Neural progenitor cell (in vitro differentiated cells): ENCODE measurements at regions not wholly inside any gene's neighbourhood (a gene's known extent, or its start where the extent isn't known, plus 50 kb on each side); places are given as distances from the start of the nearest gene placed in this dataset.

Experiments
- DNase-seq: peaks from one replicate; pipeline ENCODE4 v3.0.0-alpha.2; 2016; ENCODE audit warnings: low spot score
- H2AFZ ChIP-seq: fragments of 200-600 bp; sonication (generic); replicated peaks from 2 replicates; pipeline ENCODE4 v1.6.1; 2016; ENCODE audit warnings: antibody characterized with exemption
- H3F3A ChIP-seq: fragments of 200-600 bp; sonication (generic); 2 replicates; pipeline ENCODE4 v1.6.1; 2016; ENCODE audit warnings: antibody characterized with exemption, low read depth
- H3K27ac ChIP-seq: fragments of 200-600 bp; sonication (generic); 2 replicates; pipeline ENCODE4 v1.5.1; 2016; ENCODE audit warnings: mild to moderate bottlenecking
- H3K27me3 ChIP-seq: fragments of 200-600 bp; sonication (generic); 2 replicates; pipeline ENCODE4 v1.6.1; 2016; ENCODE audit warnings: mild to moderate bottlenecking, moderate library complexity
- H3K36me3 ChIP-seq: fragments of 200-600 bp; sonication (generic); 2 replicates; pipeline ENCODE4 v1.5.1; 2016
- H3K4me1 ChIP-seq: fragments of 200-600 bp; sonication (generic); 2 replicates; pipeline ENCODE4 v1.6.1; 2016; ENCODE audit warnings: mixed run types
- H3K4me2 ChIP-seq: fragments of 200-600 bp; sonication (generic); 2 replicates; pipeline ENCODE4 v1.6.1; 2016
- H3K4me3 ChIP-seq: fragments of 200-600 bp; sonication (generic); 2 replicates; pipeline ENCODE4 v1.5.1; 2016
- H3K79me2 ChIP-seq: fragments of 200-600 bp; sonication (generic); 2 replicates; pipeline ENCODE4 v1.6.1; 2016; ENCODE audit warnings: low read depth
- H3K9ac ChIP-seq: fragments of 200-600 bp; sonication (generic); 2 replicates; pipeline ENCODE4 v1.6.1; 2016
- H3K9me3 ChIP-seq: fragments of 200-600 bp; sonication (generic); 2 replicates; pipeline ENCODE4 v1.5.1; 2016; ENCODE audit warnings: low read depth
- H4K20me1 ChIP-seq: fragments of 200-600 bp; sonication (generic); 2 replicates; pipeline ENCODE4 v1.6.1; 2016; ENCODE audit warnings: low read depth
- H3K27ac Mint-ChIP-seq: 3 replicates; pipeline ENCODE4 v1.8.0; 2021; ENCODE audit warnings: mixed read lengths
- H3K27me3 Mint-ChIP-seq: 2 replicates; pipeline ENCODE4 v1.8.0; 2022; ENCODE audit warnings: low read depth, mild to moderate bottlenecking, inconsistent platforms, moderate library complexity, mixed read lengths; ENCODE audit not compliant: insufficient read depth
- H3K36me3 Mint-ChIP-seq: 3 replicates; pipeline ENCODE4 v1.8.0; 2021; ENCODE audit warnings: mixed read lengths
- H3K4me1 Mint-ChIP-seq: 3 replicates; pipeline ENCODE4 v1.8.0; 2021; ENCODE audit warnings: mixed read lengths
- H3K4me3 Mint-ChIP-seq: 3 replicates; pipeline ENCODE4 v1.8.0; 2021; ENCODE audit warnings: mild to moderate bottlenecking, moderate library complexity, mixed read lengths
- H3K9me3 Mint-ChIP-seq: 3 replicates; pipeline ENCODE4 v1.8.0; 2020; ENCODE audit warnings: mixed read lengths
- EZH2 ChIP-seq: fragments of 200-600 bp; sonication (generic); IDR thresholded peaks from 2 replicates; pipeline ENCODE4 v1.6.1; 2017; ENCODE audit warnings: antibody characterized with exemption, mild to moderate bottlenecking, moderate library complexity
- EZH2phosphoT487 ChIP-seq: fragments of 200-600 bp; sonication (generic); IDR thresholded peaks from 2 replicates; pipeline ENCODE4 v1.6.1; 2017; ENCODE audit warnings: antibody characterized with exemption
- TF ChIP-seq, protein P1 (sequence below): fragments of 200-600 bp; sonication (generic); IDR thresholded peaks from 2 replicates; pipeline ENCODE4 v1.5.1; 2017; ENCODE audit warnings: antibody characterized with exemption, mild to moderate bottlenecking

DNA sequence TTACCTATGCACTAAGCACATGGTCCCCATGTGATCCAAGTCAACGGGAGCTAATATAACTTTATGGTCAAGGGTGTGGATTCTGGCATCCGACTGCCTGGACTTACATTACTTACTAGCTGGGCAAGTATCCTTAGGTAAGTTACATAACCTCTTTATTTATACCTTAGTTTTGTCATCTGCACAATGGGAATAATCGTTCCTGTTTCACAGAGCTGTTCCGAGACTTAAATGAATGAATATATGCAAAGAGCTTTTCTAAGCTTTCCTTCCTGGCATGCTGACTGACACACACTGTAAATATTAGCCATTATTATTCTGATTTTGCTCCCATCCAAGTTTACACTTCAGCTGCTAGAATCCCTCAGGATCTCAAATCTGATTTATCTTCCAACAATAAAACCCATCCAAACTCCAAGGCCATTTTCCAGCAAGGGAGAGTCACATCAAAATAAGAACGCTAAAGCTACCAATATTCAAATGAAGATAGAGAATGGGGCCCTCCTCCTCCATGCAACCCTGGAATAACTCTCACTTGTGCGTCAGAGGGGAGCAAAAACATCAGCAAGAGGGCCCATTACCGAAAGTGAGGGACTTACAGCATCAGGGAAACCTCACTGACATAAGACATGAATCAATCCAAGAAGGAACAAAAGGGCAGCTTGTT, 115.6 kb upstream of the KAZN start:
- Histone ChIP-seq H3K27me3 (no peaks in the 10 kb centered on the region), H3K79me2 (no peaks in the 10 kb centered on the region), H3K9me3 (no peaks in the 10 kb centered on the region), H3K27ac (no peak overlapping the region), H3F3A (no peaks in the 10 kb centered on the region), H3K36me3 (no peaks in the 10 kb centered on the region), H2AFZ (no peak overlapping the region), H4K20me1 (no peaks in the 10 kb centered on the region), H3K4me1 (no peaks in the 10 kb centered on the region), H3K4me2 (no peak overlapping the region), H3K9ac (no peak overlapping the region), H3K4me3 (no peak overlapping the region)
- H3K4me1 Mint-ChIP-seq, result no peaks in the 10 kb centered on the region
- H3K27me3 Mint-ChIP-seq, result no peaks in the 10 kb centered on the region
- H3K36me3 Mint-ChIP-seq, result no peaks in the 10 kb centered on the region
- H3K9me3 Mint-ChIP-seq, result peaks cover 2% of the 10 kb centered on the region
- H3K4me3 Mint-ChIP-seq, result no peak overlapping the region
- TF ChIP-seq, protein P1, sequence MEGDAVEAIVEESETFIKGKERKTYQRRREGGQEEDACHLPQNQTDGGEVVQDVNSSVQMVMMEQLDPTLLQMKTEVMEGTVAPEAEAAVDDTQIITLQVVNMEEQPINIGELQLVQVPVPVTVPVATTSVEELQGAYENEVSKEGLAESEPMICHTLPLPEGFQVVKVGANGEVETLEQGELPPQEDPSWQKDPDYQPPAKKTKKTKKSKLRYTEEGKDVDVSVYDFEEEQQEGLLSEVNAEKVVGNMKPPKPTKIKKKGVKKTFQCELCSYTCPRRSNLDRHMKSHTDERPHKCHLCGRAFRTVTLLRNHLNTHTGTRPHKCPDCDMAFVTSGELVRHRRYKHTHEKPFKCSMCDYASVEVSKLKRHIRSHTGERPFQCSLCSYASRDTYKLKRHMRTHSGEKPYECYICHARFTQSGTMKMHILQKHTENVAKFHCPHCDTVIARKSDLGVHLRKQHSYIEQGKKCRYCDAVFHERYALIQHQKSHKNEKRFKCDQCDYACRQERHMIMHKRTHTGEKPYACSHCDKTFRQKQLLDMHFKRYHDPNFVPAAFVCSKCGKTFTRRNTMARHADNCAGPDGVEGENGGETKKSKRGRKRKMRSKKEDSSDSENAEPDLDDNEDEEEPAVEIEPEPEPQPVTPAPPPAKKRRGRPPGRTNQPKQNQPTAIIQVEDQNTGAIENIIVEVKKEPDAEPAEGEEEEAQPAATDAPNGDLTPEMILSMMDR, result no peak
- TF ChIP-seq EZH2phosphoT487 (no peak), EZH2 (no peak)
- no peak for DNase-seq
- no peak overlapping the region for H3K27ac Mint-ChIP-seq

DNA sequence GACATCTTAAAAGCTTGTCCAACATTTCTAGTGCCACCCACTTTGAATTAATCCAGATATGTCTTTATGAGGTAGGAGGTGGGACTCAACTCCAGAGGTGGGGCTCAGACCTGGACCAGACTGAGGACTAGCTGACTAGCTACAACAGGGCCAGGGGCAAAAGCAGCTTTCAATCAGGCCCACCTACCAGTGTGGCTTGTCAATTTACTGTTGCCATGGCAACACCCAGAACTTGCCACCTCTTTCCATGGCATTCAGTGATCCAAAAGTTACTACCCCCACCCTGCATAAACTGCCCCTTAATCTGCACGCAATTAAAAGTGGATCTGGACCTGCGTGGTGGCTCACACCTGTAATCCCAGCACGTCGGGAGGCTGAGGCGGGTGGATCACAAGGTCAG, 113.2 kb upstream of the KAZN start:
- no peaks in the 10 kb centered on the region for H3K36me3 Mint-ChIP-seq
- peaks cover 2% of the 10 kb centered on the region for H3K9me3 Mint-ChIP-seq
- Histone ChIP-seq H3K4me3 (no peak overlapping the region), H3K9ac (no peak overlapping the region), H3K79me2 (no peaks in the 10 kb centered on the region), H3K4me2 (no peak overlapping the region), H3K27me3 (no peaks in the 10 kb centered on the region), H3K9me3 (no peaks in the 10 kb centered on the region), H3K27ac (no peak overlapping the region), H3F3A (no peaks in the 10 kb centered on the region), H4K20me1 (no peaks in the 10 kb centered on the region), H2AFZ (no peak overlapping the region), H3K36me3 (no peaks in the 10 kb centered on the region), H3K4me1 (no peaks in the 10 kb centered on the region)
- no peak overlapping the region for H3K27ac Mint-ChIP-seq
- no peaks in the 10 kb centered on the region for H3K4me1 Mint-ChIP-seq
- H3K4me3 Mint-ChIP-seq, result no peak overlapping the region
- no peak for TF ChIP-seq EZH2phosphoT487
- TF ChIP-seq, protein P1, result no peak
- TF ChIP-seq EZH2, result no peak
- DNase-seq, result no peak
- H3K27me3 Mint-ChIP-seq, result no peaks in the 10 kb centered on the region

DNA sequence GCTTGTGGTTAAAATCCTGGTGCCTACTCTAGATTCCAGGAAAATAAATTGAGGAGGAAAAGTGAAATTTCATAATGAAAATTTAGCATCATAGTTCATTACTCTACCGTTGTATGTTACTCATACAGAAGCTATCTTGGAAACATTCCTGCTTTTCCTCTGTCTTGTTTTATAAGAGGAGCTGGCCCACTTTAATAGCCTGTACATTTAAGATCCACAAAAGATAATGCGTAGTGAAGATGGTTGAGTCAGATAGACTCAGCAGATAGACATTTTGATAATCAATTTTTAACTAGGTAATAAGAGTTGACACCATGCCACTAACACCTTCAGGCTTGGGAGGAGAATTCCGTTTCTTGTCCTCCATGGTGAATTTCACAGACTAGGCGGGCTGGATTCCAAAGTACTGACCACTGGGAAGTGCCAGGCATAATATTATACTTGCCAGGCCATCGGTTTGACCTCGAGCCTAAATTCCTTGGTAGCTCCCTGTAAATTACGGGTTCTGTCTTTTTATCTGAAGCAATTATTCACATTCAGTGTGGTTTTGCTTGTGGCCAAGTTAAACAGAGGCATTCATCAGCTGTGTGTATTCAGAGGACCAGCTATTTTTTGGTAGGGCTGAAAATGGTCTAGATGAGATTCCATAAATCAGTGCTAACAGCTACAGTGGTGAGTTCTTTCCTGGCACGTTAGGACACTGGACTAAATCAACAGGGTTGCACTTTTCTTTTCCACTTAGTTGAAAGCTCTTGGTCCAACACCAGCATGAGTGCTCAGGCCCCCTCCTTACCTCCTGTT, 111.9 kb upstream of the KAZN start:
- H3K27me3 Mint-ChIP-seq, result no peaks in the 10 kb centered on the region
- Histone ChIP-seq H3K9ac (no peak overlapping the region), H3K4me3 (no peak overlapping the region), H4K20me1 (no peaks in the 10 kb centered on the region), H3K4me2 (no peak overlapping the region), H3K27ac (no peak overlapping the region), H3F3A (no peaks in the 10 kb centered on the region), H2AFZ (no peak overlapping the region), H3K4me1 (no peaks in the 10 kb centered on the region), H3K79me2 (no peaks in the 10 kb centered on the region), H3K27me3 (no peaks in the 10 kb centered on the region), H3K36me3 (no peaks in the 10 kb centered on the region), H3K9me3 (no peaks in the 10 kb centered on the region)
- no peak for TF ChIP-seq EZH2phosphoT487
- TF ChIP-seq, protein P1, result no peak
- TF ChIP-seq EZH2, result no peak
- no peak overlapping the region for H3K27ac Mint-ChIP-seq
- H3K4me3 Mint-ChIP-seq, result no peak overlapping the region
- no peaks in the 10 kb centered on the region for H3K4me1 Mint-ChIP-seq
- H3K9me3 Mint-ChIP-seq, result peaks cover 2% of the 10 kb centered on the region
- no peak for DNase-seq
- no peaks in the 10 kb centered on the region for H3K36me3 Mint-ChIP-seq
